SK-N-MC (cell line): ENCODE measurements at regions not wholly inside any gene's neighbourhood (a gene's known extent, or its start where the extent isn't known, plus 50 kb on each side); places are given as distances from the start of the nearest gene placed in this dataset.

Source experiments
- DNase-seq: peaks from one replicate; pipeline ENCODE4 v3.0.0-alpha.2; 2011; ENCODE audit warnings: low read depth, low spot score
- H3K27ac ChIP-seq: fragments of 200-600 bp; sonication (generic); 2 replicates; pipeline ENCODE4 v1.5.1; 2016; ENCODE audit warnings: mixed run types
- H3K36me3 ChIP-seq: fragments of 200-600 bp; sonication (generic); 2 replicates; pipeline ENCODE4 v1.6.1; 2017; ENCODE audit warnings: antibody characterized with exemption, low read length, mixed read lengths; ENCODE audit not compliant: insufficient read depth
- H3K4me3 ChIP-seq: fragments of 200-600 bp; sonication (generic); 2 replicates; pipeline ENCODE4 v1.5.1; 2016
- H3K9ac ChIP-seq: fragments of 200-600 bp; sonication (generic); 2 replicates; pipeline ENCODE4 v1.8.0; 2017; ENCODE audit warnings: mixed run types, mixed read lengths; ENCODE audit not compliant: insufficient read length
- H3K9me3 ChIP-seq: fragments of 200-600 bp; sonication (generic); 2 replicates; pipeline ENCODE4 v1.6.1; 2017; ENCODE audit warnings: low read depth, mild to moderate bottlenecking, antibody characterized with exemption, low read length, moderate library complexity, mixed read lengths
- EZH2 ChIP-seq: fragments of 200-600 bp; sonication (generic); IDR thresholded peaks from one replicate; pipeline ENCODE4 v1.6.1; 2017; ENCODE audit warnings: antibody characterized with exemption
- FOXP2 ChIP-seq: optimal IDR thresholded peaks from 2 replicates; pipeline ENCODE3; 2011; ENCODE audit warnings: mild to moderate bottlenecking, moderate library complexity; ENCODE audit not compliant: insufficient read depth; ENCODE audit errors: extremely low read length, control extremely low read depth
- POLR2AphosphoS5 ChIP-seq: IDR thresholded peaks from 2 replicates; pipeline ENCODE4 v1.6.1; 2012; ENCODE audit warnings: mild to moderate bottlenecking, low read depth, low read length, borderline replicate concordance

GRCh38 chr6:16873698-16874097 lies 112.4 kb upstream of the ATXN1 start:
- DNase-seq: no peak
- Histone ChIP-seq H3K9me3 (peaks cover 1% of the 10 kb centered on the region; the same call in 1 of the 2 replicates), H3K9ac (no peak overlapping the region), H3K4me3 (no peak overlapping the region), H3K27ac (no peak overlapping the region), H3K36me3 (no peaks in the 10 kb centered on the region)
- TF ChIP-seq EZH2 (no peak), POLR2AphosphoS5 (no peak), FOXP2 (no peak)

- no peak overlapping the region for H3K27ac ChIP-seq
- TF ChIP-seq FOXP2: no peak
- no peak for TF ChIP-seq POLR2AphosphoS5
- no peak for TF ChIP-seq EZH2
- no peaks in the 10 kb centered on the region for H3K36me3 ChIP-seq
- H3K9me3 ChIP-seq: no peaks in the 10 kb centered on the region
- no peak overlapping the region for H3K4me3 ChIP-seq
- DNase-seq: no peak
- H3K9ac ChIP-seq: no peak overlapping the region
Observed at GRCh38 chr6:16872543-16873235, 111.4 kb upstream of the ATXN1 start.

- DNase-seq: no peak
- H3K36me3 ChIP-seq: no peaks in the 10 kb centered on the region
- no peak overlapping the region for H3K9ac ChIP-seq
- no peak for TF ChIP-seq FOXP2
- TF ChIP-seq POLR2AphosphoS5: no peak
- TF ChIP-seq EZH2: no peak
- H3K4me3 ChIP-seq: no peak overlapping the region
- H3K27ac ChIP-seq: no peak overlapping the region
- H3K9me3 ChIP-seq: no peaks in the 10 kb centered on the region
Observed at GRCh38 chr6:16871047-16871446, 109.8 kb upstream of the ATXN1 start.

- Histone ChIP-seq H3K27ac (no peak overlapping the region), H3K4me3 (no peak overlapping the region), H3K36me3 (no peaks in the 10 kb centered on the region), H3K9me3 (no peaks in the 10 kb centered on the region), H3K9ac (no peak overlapping the region)
- DNase-seq: no peak
- TF ChIP-seq EZH2: no peak
- no peak for TF ChIP-seq POLR2AphosphoS5
- no peak for TF ChIP-seq FOXP2
Observed at GRCh38 chr6:16868968-16869367, 107.7 kb upstream of the ATXN1 start.

- TF ChIP-seq FOXP2 (no peak), POLR2AphosphoS5 (peak; percentile 53; the same call in 1 of the 2 replicates)
- no peak for DNase-seq
- peak overlapping the region; percentile 59 for H3K9ac ChIP-seq
- no peaks in the 10 kb centered on the region for H3K36me3 ChIP-seq
- peak overlapping the region; percentile 96 for H3K27ac ChIP-seq
- H3K4me3 ChIP-seq: peak overlapping the region; percentile 62
- H3K9me3 ChIP-seq: no peaks in the 10 kb centered on the region
Observed at GRCh38 chr6:16857969-16858592, 96.8 kb upstream of the ATXN1 start.

- H3K36me3 ChIP-seq: no peaks in the 10 kb centered on the region
- no peak overlapping the region for H3K9ac ChIP-seq
- TF ChIP-seq EZH2: no peak
- no peak for TF ChIP-seq FOXP2
- TF ChIP-seq POLR2AphosphoS5: no peak
- DNase-seq: no peak
- no peaks in the 10 kb centered on the region for H3K9me3 ChIP-seq
- H3K4me3 ChIP-seq: no peak overlapping the region
- no peak overlapping the region for H3K27ac ChIP-seq
Observed at GRCh38 chr6:16855460-16855859, 94.2 kb upstream of the ATXN1 start.

GRCh38 chr6:16854986-16855385 lies 93.7 kb upstream of the ATXN1 start:
- TF ChIP-seq EZH2 (no peak), FOXP2 (no peak), POLR2AphosphoS5 (no peak)
- DNase-seq: no peak
- Histone ChIP-seq H3K9me3 (no peaks in the 10 kb centered on the region), H3K36me3 (no peaks in the 10 kb centered on the region), H3K9ac (no peak overlapping the region), H3K27ac (no peak overlapping the region), H3K4me3 (no peak overlapping the region)

GRCh38 chr6:16852671-16853070 lies 91.4 kb upstream of the ATXN1 start:
- H3K27ac ChIP-seq: no peak overlapping the region
- H3K36me3 ChIP-seq: no peaks in the 10 kb centered on the region
- H3K9me3 ChIP-seq: no peaks in the 10 kb centered on the region
- no peak for DNase-seq
- H3K9ac ChIP-seq: no peak overlapping the region
- H3K4me3 ChIP-seq: no peak overlapping the region
- TF ChIP-seq FOXP2 (no peak), EZH2 (no peak), POLR2AphosphoS5 (no peak)

GRCh38 chr6:16851758-16852157 lies 90.5 kb upstream of the ATXN1 start:
- Histone ChIP-seq H3K9me3 (no peaks in the 10 kb centered on the region), H3K36me3 (no peaks in the 10 kb centered on the region), H3K27ac (peak overlapping the region; percentile 37; the same call in 1 of the 2 replicates), H3K4me3 (no peak overlapping the region), H3K9ac (no peak overlapping the region)
- DNase-seq: no peak
- TF ChIP-seq POLR2AphosphoS5 (no peak), FOXP2 (no peak), EZH2 (no peak)

GRCh38 chr6:16851044-16851540 lies 89.8 kb upstream of the ATXN1 start:
- no peak for TF ChIP-seq POLR2AphosphoS5
- no peak for TF ChIP-seq FOXP2
- no peak for TF ChIP-seq EZH2
- DNase-seq: no peak
- Histone ChIP-seq H3K9me3 (no peaks in the 10 kb centered on the region), H3K27ac (peak overlapping the region; percentile 77), H3K36me3 (no peaks in the 10 kb centered on the region), H3K4me3 (peak overlapping the region; percentile 54; the same call in 1 of the 2 replicates), H3K9ac (no peak overlapping the region)
